NCI-H82 treated with DMSO at 0.1 percent for 48 hours (cell line): ENCODE measurements at regions not wholly inside any gene's neighbourhood (a gene's known extent, or its start where the extent isn't known, plus 50 kb on each side); places are given as distances from the start of the nearest gene placed in this dataset.
"Not testable (repeated sequence)": the region's sequence is repeated elsewhere in the genome, so short reads cannot be mapped to it uniquely, and the experiment has no call there.

Experiments used
- DNase-seq: peaks from one replicate; lab custom pipeline; 2025; ENCODE audit not compliant: unreplicated experiment; lab: John Stamatoyannopoulos, UW

GRCh38 chr14:26319139-26319864, 278.5 kb downstream of the NOVA1 start:
- no peak for DNase-seq

- no peak for DNase-seq
These were observed 293.8 kb downstream of the NOVA1 start for GRCh38 chr14:26304056-26304455.

GRCh38 chr14:26293909-26294308, 303.9 kb downstream of the NOVA1 start:
- DNase-seq, result no peak

- DNase-seq, result no peak
These were observed 307.8 kb downstream of the NOVA1 start for GRCh38 chr14:26289891-26290486.

- DNase-seq, result no peak
These were observed 311.0 kb downstream of the NOVA1 start for GRCh38 chr14:26286913-26287205.

GRCh38 chr14:26286081-26286912, 311.5 kb downstream of the NOVA1 start:
- no peak for DNase-seq

- DNase-seq, result no peak
These were observed 315.3 kb downstream of the NOVA1 start for GRCh38 chr14:26282578-26282977.

GRCh38 chr14:26282011-26282410, 315.8 kb downstream of the NOVA1 start:
- not testable (repeated sequence) for DNase-seq

GRCh38 chr14:26281280-26281998, 316.4 kb downstream of the NOVA1 start:
- no peak for DNase-seq

- peak; percentile 16 for DNase-seq
These were observed 321.1 kb downstream of the NOVA1 start for GRCh38 chr14:26276757-26277156.

GRCh38 chr14:26265170-26265685, 332.6 kb downstream of the NOVA1 start:
- DNase-seq, result no peak

GRCh38 chr14:26261368-26262122, 336.3 kb downstream of the NOVA1 start:
- DNase-seq, result no peak

- peak; percentile 24 for DNase-seq
These were observed 342.6 kb downstream of the NOVA1 start for GRCh38 chr14:26255213-26255612.

- DNase-seq, result no peak
These were observed 345.7 kb downstream of the NOVA1 start for GRCh38 chr14:26252176-26252575.

- DNase-seq, result no peak
These were observed 364.7 kb downstream of the NOVA1 start for GRCh38 chr14:26233118-26233517.

- no peak for DNase-seq
These were observed 379.0 kb downstream of the NOVA1 start for GRCh38 chr14:26218861-26219260.

- no peak for DNase-seq
These were observed 380.1 kb downstream of the NOVA1 start for GRCh38 chr14:26217778-26218177.

- no peak for DNase-seq
These were observed 381.0 kb downstream of the NOVA1 start for GRCh38 chr14:26216786-26217185.

- no peak for DNase-seq
These were observed 383.8 kb downstream of the NOVA1 start for GRCh38 chr14:26213846-26214575.

- DNase-seq, result no peak
These were observed 388.1 kb downstream of the NOVA1 start for GRCh38 chr14:26209699-26210098.
